ENCODE measurements at regions not wholly inside any gene's neighbourhood (a gene's known extent, or its start where the extent isn't known, plus 50 kb on each side); places are given as distances from the start of the nearest gene placed in this dataset.
A peak's percentile ranks its signal among the peaks of the same experiment; 100 is the strongest.

GRCh38 chr15:72907733-72908132 lies 124.2 kb upstream of the ADPGK start:
- no peak overlapping the region for H3K27ac ChIP-seq
- no peaks in the 10 kb centered on the region for H3K36me3 ChIP-seq
- no peaks in the 10 kb centered on the region for H3K9me3 ChIP-seq
- peaks cover 0 to 12% (median 7%) of the 10 kb centered on the region in 4 donors for H3K4me1 ChIP-seq
- H3K27me3 ChIP-seq: no peaks in the 10 kb centered on the region
- no peak overlapping the region for H3K4me3 ChIP-seq
- TF ChIP-seq, protein P1, sequence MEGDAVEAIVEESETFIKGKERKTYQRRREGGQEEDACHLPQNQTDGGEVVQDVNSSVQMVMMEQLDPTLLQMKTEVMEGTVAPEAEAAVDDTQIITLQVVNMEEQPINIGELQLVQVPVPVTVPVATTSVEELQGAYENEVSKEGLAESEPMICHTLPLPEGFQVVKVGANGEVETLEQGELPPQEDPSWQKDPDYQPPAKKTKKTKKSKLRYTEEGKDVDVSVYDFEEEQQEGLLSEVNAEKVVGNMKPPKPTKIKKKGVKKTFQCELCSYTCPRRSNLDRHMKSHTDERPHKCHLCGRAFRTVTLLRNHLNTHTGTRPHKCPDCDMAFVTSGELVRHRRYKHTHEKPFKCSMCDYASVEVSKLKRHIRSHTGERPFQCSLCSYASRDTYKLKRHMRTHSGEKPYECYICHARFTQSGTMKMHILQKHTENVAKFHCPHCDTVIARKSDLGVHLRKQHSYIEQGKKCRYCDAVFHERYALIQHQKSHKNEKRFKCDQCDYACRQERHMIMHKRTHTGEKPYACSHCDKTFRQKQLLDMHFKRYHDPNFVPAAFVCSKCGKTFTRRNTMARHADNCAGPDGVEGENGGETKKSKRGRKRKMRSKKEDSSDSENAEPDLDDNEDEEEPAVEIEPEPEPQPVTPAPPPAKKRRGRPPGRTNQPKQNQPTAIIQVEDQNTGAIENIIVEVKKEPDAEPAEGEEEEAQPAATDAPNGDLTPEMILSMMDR (IDR thresholded peaks at IDR 0.05): no peak
- TF ChIP-seq POLR2A (IDR thresholded peaks at IDR 0.05) (no peak), POLR2AphosphoS5 (IDR thresholded peaks at IDR 0.05) (no peak), EP300 (IDR thresholded peaks at IDR 0.05; ENCODE audit: low read depth) (no peak)
- whole genome bisulfite sequencing, 2 donors (ENCODE audit: low coverage in 1 of 2): 82 to 100% methylated on average over 1 of the region's 1 CpG
- intact Hi-C loops (cut with DNase I; ENCODE audit: low total_unique reads): no loop called here
- in situ Hi-C loops (cut with MboI; ENCODE audit: low pct_ligation_motif_present in 1 of 4, low pct_unique_long_range_greater_than_20kb in 1 of 4, low sequenced_read_pairs in 3 of 4): no loop called here
- no peak for DNase-seq

GRCh38 chr15:72902919-72903260 lies 119.3 kb upstream of the ADPGK start:
- H3K27me3 ChIP-seq: no peaks in the 10 kb centered on the region
- no peaks in the 10 kb centered on the region for H3K9me3 ChIP-seq
- intact Hi-C loops (cut with DNase I; ENCODE audit: low total_unique reads): no loop called here
- TF ChIP-seq POLR2A (IDR thresholded peaks at IDR 0.05): no peak
- TF ChIP-seq, protein P1 (IDR thresholded peaks at IDR 0.05): no peak
- TF ChIP-seq POLR2AphosphoS5 (IDR thresholded peaks at IDR 0.05): no peak
- TF ChIP-seq EP300 (IDR thresholded peaks at IDR 0.05; ENCODE audit: low read depth): no peak
- WGBS, 2 donors (ENCODE audit: low coverage in 1 of 2): 64 to 67% methylated on average over 3 to 5 of the region's 5 CpGs
- peaks cover 0 to 14% (median 7%) of the 10 kb centered on the region in 4 donors for H3K4me1 ChIP-seq
- no peak for DNase-seq
- H3K36me3 ChIP-seq: no peaks in the 10 kb centered on the region
- H3K4me3 ChIP-seq: no peak overlapping the region
- in situ Hi-C loops (cut with MboI; ENCODE audit: low pct_ligation_motif_present in 1 of 4, low pct_unique_long_range_greater_than_20kb in 1 of 4, low sequenced_read_pairs in 3 of 4): no loop called here
- peak overlapping the region in 2 of 4 donors; percentile 23 to 32 for H3K27ac ChIP-seq

- in situ Hi-C loops (cut with MboI; ENCODE audit: low pct_ligation_motif_present in 1 of 4, low pct_unique_long_range_greater_than_20kb in 1 of 4, low sequenced_read_pairs in 3 of 4): no loop called here
- Histone ChIP-seq H3K27me3 (no peaks in the 10 kb centered on the region), H3K4me3 (no peak overlapping the region), H3K27ac (peak overlapping the region in 1 of 4 donors; percentile 23), H3K9me3 (no peaks in the 10 kb centered on the region), H3K36me3 (no peaks in the 10 kb centered on the region), H3K4me1 (peaks cover 0 to 14% (median 7%) of the 10 kb centered on the region in 4 donors)
- TF ChIP-seq EP300 (IDR thresholded peaks at IDR 0.05; ENCODE audit: low read depth) (no peak), POLR2AphosphoS5 (IDR thresholded peaks at IDR 0.05) (peak in 1 of 3 donors; percentile 25)
- intact Hi-C loops (cut with DNase I; ENCODE audit: low total_unique reads): no loop called here
- peak; percentile 14 for DNase-seq
- WGBS, 2 donors (ENCODE audit: low coverage in 1 of 2): 49% methylated on average over 15 of the region's 15 CpGs; no CpG with 5 or more reads in 1 of the 2 donors
Measured at GRCh38 chr15:72902245-72902918, 118.8 kb upstream of the ADPGK start.

DNA sequence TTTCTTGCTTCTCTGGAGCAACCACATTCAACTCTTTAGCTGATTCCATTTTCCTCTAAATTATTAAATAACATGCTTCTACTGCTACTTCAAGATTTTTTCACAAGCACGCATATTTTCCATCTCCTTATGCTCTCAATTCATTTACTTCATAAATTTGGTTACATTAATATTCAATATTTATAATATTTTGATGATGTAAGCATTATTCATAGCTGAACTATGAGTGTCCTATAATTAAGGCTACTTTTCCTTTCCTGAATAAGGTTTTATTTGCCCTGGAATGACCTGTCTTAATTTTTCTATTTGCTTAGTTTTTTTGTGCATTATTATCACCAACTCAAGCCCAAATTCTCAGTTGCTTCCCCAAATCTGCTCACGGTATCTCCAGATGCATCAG lies 109.4 kb upstream of the ADPGK start:
- H3K4me1 ChIP-seq: no peaks in the 10 kb centered on the region
- TF ChIP-seq POLR2A (IDR thresholded peaks at IDR 0.05) (no peak), EP300 (IDR thresholded peaks at IDR 0.05; ENCODE audit: low read depth) (no peak), POLR2AphosphoS5 (IDR thresholded peaks at IDR 0.05) (no peak)
- TF ChIP-seq, protein P1 (IDR thresholded peaks at IDR 0.05): no peak
- in situ Hi-C loops (cut with MboI; ENCODE audit: low pct_ligation_motif_present in 1 of 4, low pct_unique_long_range_greater_than_20kb in 1 of 4, low sequenced_read_pairs in 3 of 4) (no loop called here), intact Hi-C loops (cut with DNase I; ENCODE audit: low total_unique reads) (no loop called here)
- no peaks in the 10 kb centered on the region for H3K27me3 ChIP-seq
- no peaks in the 10 kb centered on the region for H3K36me3 ChIP-seq
- no peaks in the 10 kb centered on the region for H3K9me3 ChIP-seq
- 88 to 100% methylated on average over 2 of the region's 2 CpGs for WGBS, 2 donors (ENCODE audit: low coverage in 1 of 2)
- H3K27ac ChIP-seq: no peak overlapping the region
- no peak overlapping the region for H3K4me3 ChIP-seq
- no peak for DNase-seq

DNA sequence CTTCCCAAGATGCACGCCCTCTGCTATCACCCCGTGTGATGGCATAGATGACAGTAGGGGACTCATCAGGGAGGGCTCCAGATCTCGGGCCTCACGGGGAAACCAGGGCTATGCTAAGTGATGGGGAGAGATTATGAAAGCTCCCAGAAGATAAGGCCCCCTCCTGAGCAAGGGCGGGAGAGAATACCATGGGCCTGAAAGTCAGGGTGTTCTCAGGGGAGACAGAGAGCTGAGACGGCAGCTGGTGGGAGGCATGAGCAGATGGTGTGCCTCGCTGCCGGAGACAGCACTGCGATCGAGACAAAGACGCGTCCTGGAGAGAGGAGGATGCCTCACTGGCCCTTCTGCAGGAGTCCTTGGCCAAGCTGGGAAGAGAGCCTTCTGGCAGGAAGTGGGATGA lies 106.5 kb upstream of the ADPGK start:
- no peak for DNase-seq
- WGBS, 2 donors (ENCODE audit: low coverage in 1 of 2): 71% methylated on average over 12 of the region's 12 CpGs; no CpG with 5 or more reads in 1 of the 2 donors
- no peaks in the 10 kb centered on the region for H3K36me3 ChIP-seq

More for the DNA sequence above, 106.5 kb upstream of the ADPGK start:
- Histone ChIP-seq H3K27me3 (no peaks in the 10 kb centered on the region), H3K4me1 (no peaks in the 10 kb centered on the region), H3K9me3 (no peaks in the 10 kb centered on the region), H3K4me3 (no peak overlapping the region), H3K27ac (no peak overlapping the region)
- in situ Hi-C loops (cut with MboI; ENCODE audit: low pct_ligation_motif_present in 1 of 4, low pct_unique_long_range_greater_than_20kb in 1 of 4, low sequenced_read_pairs in 3 of 4): no loop called here
- TF ChIP-seq, protein P1 (IDR thresholded peaks at IDR 0.05): no peak
- TF ChIP-seq POLR2AphosphoS5 (IDR thresholded peaks at IDR 0.05) (no peak), EP300 (IDR thresholded peaks at IDR 0.05; ENCODE audit: low read depth) (no peak), POLR2A (IDR thresholded peaks at IDR 0.05) (no peak)
- intact Hi-C loops (cut with DNase I; ENCODE audit: low total_unique reads): no loop called here
